ENCODE measurements at regions not wholly inside any gene's neighbourhood (a gene's known extent, or its start where the extent isn't known, plus 50 kb on each side); places are given as distances from the start of the nearest gene placed in this dataset.

- TF ChIP-seq CTCF (IDR thresholded peaks at IDR 0.05): no peak
- Histone ChIP-seq H3K27me3 (no peaks in the 10 kb centered on the region), H3K9me3 (no peaks in the 10 kb centered on the region), H3K9ac (ENCODE audit: low read depth in 2 of 2, low read length in 2 of 2) (no peak overlapping the region), H3K4me3 (no peak overlapping the region), H3K27ac (no peak overlapping the region), H3K36me3 (no peaks in the 10 kb centered on the region), H3K4me1 (no peaks in the 10 kb centered on the region)
- DNase-seq: no peak
- intact Hi-C loops (cut with DNase I): no loop called here
Observed at GRCh38 chr10:18777258-18777657, 118.0 kb downstream of the ARL5B start.

- Histone ChIP-seq H3K36me3 (no peaks in the 10 kb centered on the region), H3K27me3 (no peaks in the 10 kb centered on the region), H3K4me1 (no peaks in the 10 kb centered on the region), H3K9me3 (no peaks in the 10 kb centered on the region), H3K27ac (no peak overlapping the region), H3K4me3 (no peak overlapping the region), H3K9ac (ENCODE audit: low read depth in 2 of 2, low read length in 2 of 2) (no peak overlapping the region)
- no peak for TF ChIP-seq CTCF (IDR thresholded peaks at IDR 0.05)
- intact Hi-C loops (cut with DNase I): no loop called here
- DNase-seq: no peak
Observed at GRCh38 chr10:18786478-18786877, 127.2 kb downstream of the ARL5B start.

- no peak overlapping the region for H3K27ac ChIP-seq
- no peak for DNase-seq
- no peak for TF ChIP-seq CTCF (IDR thresholded peaks at IDR 0.05)
- intact Hi-C loops (cut with DNase I): no loop called here
- no peak overlapping the region for H3K9ac ChIP-seq (ENCODE audit: low read depth in 2 of 2, low read length in 2 of 2)
- no peaks in the 10 kb centered on the region for H3K9me3 ChIP-seq
- no peak overlapping the region for H3K4me3 ChIP-seq
- no peaks in the 10 kb centered on the region for H3K4me1 ChIP-seq
- H3K27me3 ChIP-seq: no peaks in the 10 kb centered on the region
- H3K36me3 ChIP-seq: no peaks in the 10 kb centered on the region
Observed at GRCh38 chr10:18793951-18794350, 134.7 kb downstream of the ARL5B start.

GRCh38 chr10:18795549-18795948 is 136.3 kb downstream of the ARL5B start:
- H3K9ac ChIP-seq (ENCODE audit: low read depth in 2 of 2, low read length in 2 of 2): no peak overlapping the region
- H3K27ac ChIP-seq: no peak overlapping the region
- no peaks in the 10 kb centered on the region for H3K9me3 ChIP-seq
- H3K4me1 ChIP-seq: no peaks in the 10 kb centered on the region
- DNase-seq: no peak
- H3K4me3 ChIP-seq: no peak overlapping the region
- no peaks in the 10 kb centered on the region for H3K27me3 ChIP-seq
- no peaks in the 10 kb centered on the region for H3K36me3 ChIP-seq
- no peak for TF ChIP-seq CTCF (IDR thresholded peaks at IDR 0.05)
- intact Hi-C loops (cut with DNase I): no loop called here

DNA sequence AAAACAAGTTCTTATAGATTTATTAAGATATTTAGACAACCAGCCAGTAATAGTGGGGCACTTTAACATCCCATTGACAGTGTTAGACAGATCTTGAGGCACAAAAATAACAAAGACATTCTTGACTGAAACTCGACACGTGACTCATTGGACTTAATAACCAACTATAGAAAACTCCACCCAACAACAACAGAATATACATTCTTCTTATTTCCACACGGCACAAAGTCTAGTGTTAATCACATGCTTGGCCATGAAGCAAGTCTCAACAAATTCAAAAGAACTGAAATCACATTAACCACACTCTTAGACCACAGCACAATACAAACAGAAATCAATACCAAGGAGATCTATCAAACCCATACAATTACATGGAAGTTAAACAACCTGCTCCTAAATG is 138.1 kb downstream of the ARL5B start:
- Histone ChIP-seq H3K36me3 (no peaks in the 10 kb centered on the region), H3K27ac (no peak overlapping the region), H3K9ac (ENCODE audit: low read depth in 2 of 2, low read length in 2 of 2) (no peak overlapping the region), H3K9me3 (no peaks in the 10 kb centered on the region), H3K4me1 (no peaks in the 10 kb centered on the region), H3K4me3 (no peak overlapping the region), H3K27me3 (no peaks in the 10 kb centered on the region)
- no peak for DNase-seq
- TF ChIP-seq CTCF (IDR thresholded peaks at IDR 0.05): no peak
- intact Hi-C loops (cut with DNase I): no loop called here

DNA sequence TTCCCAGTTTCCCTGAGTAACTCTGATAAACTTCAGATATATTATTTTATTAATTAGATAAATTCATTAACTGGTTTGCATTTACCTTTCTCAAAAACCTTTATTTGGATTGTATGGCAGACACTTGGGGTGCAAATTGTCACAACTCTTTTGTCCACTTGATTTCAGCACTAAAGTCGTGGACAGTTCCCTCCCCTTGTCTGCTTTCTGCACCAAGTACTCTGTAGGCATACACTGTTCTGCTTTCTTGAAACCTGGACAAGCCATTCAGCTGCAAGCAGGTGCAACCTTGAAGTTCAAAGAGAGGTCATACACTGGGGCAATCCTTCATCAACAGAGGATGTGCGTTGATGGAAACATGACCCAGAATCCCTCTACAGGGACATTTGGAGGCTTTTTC is 162.9 kb downstream of the ARL5B start:
- intact Hi-C loops (cut with DNase I): no loop called here
- no peak for DNase-seq
- no peaks in the 10 kb centered on the region for H3K36me3 ChIP-seq
- H3K4me1 ChIP-seq: no peaks in the 10 kb centered on the region
- TF ChIP-seq CTCF (IDR thresholded peaks at IDR 0.05): no peak
- H3K27ac ChIP-seq: no peak overlapping the region
- H3K9ac ChIP-seq (ENCODE audit: low read depth in 2 of 2, low read length in 2 of 2): no peak overlapping the region
- no peaks in the 10 kb centered on the region for H3K9me3 ChIP-seq
- no peaks in the 10 kb centered on the region for H3K27me3 ChIP-seq
- no peak overlapping the region for H3K4me3 ChIP-seq

Measured in colonic mucosa (tissue), 4 donors.